ENCODE measurements at regions not wholly inside any gene's neighbourhood (a gene's known extent, or its start where the extent isn't known, plus 50 kb on each side); places are given as distances from the start of the nearest gene placed in this dataset.

GRCh38 chr13:33683376-33683775, 134.6 kb upstream of the RFC3 start:
- no peak overlapping the region for H2BK15ac ChIP-seq (replicated peaks; ENCODE audit: low read depth)
- no peak overlapping the region for H2BK120ac ChIP-seq (ENCODE audit: low read depth, low read length)
- WGBS (ENCODE audit: extremely low coverage, insufficient coverage, low lambda C conversion rate), result no CpG with 5 or more reads among the region's 5 CpGs
- no peak overlapping the region for H4K8ac ChIP-seq (ENCODE audit: low read depth, low read length)
- H3K36me3 ChIP-seq (ENCODE audit: control insufficient read depth, insufficient read depth, low read length), result no peaks in the 10 kb centered on the region
- H3K4me2 ChIP-seq (ENCODE audit: low read length), result no peak overlapping the region
- no peak overlapping the region for H3K56ac ChIP-seq (ENCODE audit: low read length)
- no peak overlapping the region for H2AK5ac ChIP-seq (ENCODE audit: low read length)
- H3K4ac ChIP-seq (ENCODE audit: low read depth, low read length), result no peak overlapping the region
- H3K79me2 ChIP-seq (ENCODE audit: control insufficient read depth, insufficient read depth, low read length), result no peaks in the 10 kb centered on the region
- H3K18ac ChIP-seq (ENCODE audit: low read length), result no peak overlapping the region
- no peaks in the 10 kb centered on the region for H3K27me3 ChIP-seq (ENCODE audit: insufficient read depth, low read length, poor library complexity)
- H3K4me1 ChIP-seq (ENCODE audit: control insufficient read depth, low read depth, low read length), result no peaks in the 10 kb centered on the region
- no peak overlapping the region for H3K9ac ChIP-seq (ENCODE audit: low read length)
- no peak overlapping the region for H3K27ac ChIP-seq (ENCODE audit: low read depth, low read length)
- no peak overlapping the region for H3K23ac ChIP-seq (ENCODE audit: low read length)
- no peak overlapping the region for H2BK5ac ChIP-seq (ENCODE audit: low read length)
- H4K5ac ChIP-seq (ENCODE audit: low read length), result no peak overlapping the region
- DNase-seq, result no peak
- H3K79me1 ChIP-seq (ENCODE audit: low read length), result no peaks in the 10 kb centered on the region
- no peak overlapping the region for H3K4me3 ChIP-seq (ENCODE audit: low read length)

GRCh38 chr13:33684874-33685273, 133.1 kb upstream of the RFC3 start:
- no peak overlapping the region for H2AK5ac ChIP-seq (ENCODE audit: low read length)
- no peak overlapping the region for H3K56ac ChIP-seq (ENCODE audit: low read length)
- H3K4me1 ChIP-seq (ENCODE audit: control insufficient read depth, low read depth, low read length), result no peaks in the 10 kb centered on the region
- H4K5ac ChIP-seq (ENCODE audit: low read length), result no peak overlapping the region
- H3K9ac ChIP-seq (ENCODE audit: low read length), result no peak overlapping the region
- DNase-seq, result no peak
- H3K4ac ChIP-seq (ENCODE audit: low read depth, low read length), result no peak overlapping the region
- H3K4me2 ChIP-seq (ENCODE audit: low read length), result no peak overlapping the region
- H3K4me3 ChIP-seq (ENCODE audit: low read length), result no peak overlapping the region
- H2BK5ac ChIP-seq (ENCODE audit: low read length), result no peak overlapping the region
- no CpG with 5 or more reads among the region's 4 CpGs for WGBS (ENCODE audit: extremely low coverage, insufficient coverage, low lambda C conversion rate)
- no peak overlapping the region for H3K18ac ChIP-seq (ENCODE audit: low read length)
- no peaks in the 10 kb centered on the region for H3K36me3 ChIP-seq (ENCODE audit: control insufficient read depth, insufficient read depth, low read length)
- no peaks in the 10 kb centered on the region for H3K27me3 ChIP-seq (ENCODE audit: insufficient read depth, low read length, poor library complexity)
- H3K79me1 ChIP-seq (ENCODE audit: low read length), result no peaks in the 10 kb centered on the region
- H2BK120ac ChIP-seq (ENCODE audit: low read depth, low read length), result no peak overlapping the region
- H3K23ac ChIP-seq (ENCODE audit: low read length), result no peak overlapping the region
- no peak overlapping the region for H2BK15ac ChIP-seq (replicated peaks; ENCODE audit: low read depth)
- H3K27ac ChIP-seq (ENCODE audit: low read depth, low read length), result no peak overlapping the region
- H3K79me2 ChIP-seq (ENCODE audit: control insufficient read depth, insufficient read depth, low read length), result no peaks in the 10 kb centered on the region
- no peak overlapping the region for H4K8ac ChIP-seq (ENCODE audit: low read depth, low read length)

GRCh38 chr13:33686772-33687480, 131.0 kb upstream of the RFC3 start:
- no peaks in the 10 kb centered on the region for H3K27me3 ChIP-seq (ENCODE audit: insufficient read depth, low read length, poor library complexity)
- H3K18ac ChIP-seq (ENCODE audit: low read length), result no peak overlapping the region
- no peak overlapping the region for H4K5ac ChIP-seq (ENCODE audit: low read length)
- no CpG with 5 or more reads among the region's 7 CpGs for WGBS (ENCODE audit: extremely low coverage, insufficient coverage, low lambda C conversion rate)
- no peak overlapping the region for H3K9ac ChIP-seq (ENCODE audit: low read length)
- H3K79me2 ChIP-seq (ENCODE audit: control insufficient read depth, insufficient read depth, low read length), result no peaks in the 10 kb centered on the region
- no peak overlapping the region for H3K27ac ChIP-seq (ENCODE audit: low read depth, low read length)
- H2BK120ac ChIP-seq (ENCODE audit: low read depth, low read length), result no peak overlapping the region
- no peak overlapping the region for H3K56ac ChIP-seq (ENCODE audit: low read length)
- H3K4me2 ChIP-seq (ENCODE audit: low read length), result no peak overlapping the region
- H3K4me3 ChIP-seq (ENCODE audit: low read length), result no peak overlapping the region
- no peaks in the 10 kb centered on the region for H3K79me1 ChIP-seq (ENCODE audit: low read length)
- no peak overlapping the region for H2BK5ac ChIP-seq (ENCODE audit: low read length)
- H3K4me1 ChIP-seq (ENCODE audit: control insufficient read depth, low read depth, low read length), result no peaks in the 10 kb centered on the region
- H3K36me3 ChIP-seq (ENCODE audit: control insufficient read depth, insufficient read depth, low read length), result no peaks in the 10 kb centered on the region
- no peak overlapping the region for H3K4ac ChIP-seq (ENCODE audit: low read depth, low read length)
- no peak overlapping the region for H3K23ac ChIP-seq (ENCODE audit: low read length)
- H2AK5ac ChIP-seq (ENCODE audit: low read length), result no peak overlapping the region
- no peak overlapping the region for H4K8ac ChIP-seq (ENCODE audit: low read depth, low read length)
- peak; percentile 39 for DNase-seq
- no peak overlapping the region for H2BK15ac ChIP-seq (replicated peaks; ENCODE audit: low read depth)

DNA sequence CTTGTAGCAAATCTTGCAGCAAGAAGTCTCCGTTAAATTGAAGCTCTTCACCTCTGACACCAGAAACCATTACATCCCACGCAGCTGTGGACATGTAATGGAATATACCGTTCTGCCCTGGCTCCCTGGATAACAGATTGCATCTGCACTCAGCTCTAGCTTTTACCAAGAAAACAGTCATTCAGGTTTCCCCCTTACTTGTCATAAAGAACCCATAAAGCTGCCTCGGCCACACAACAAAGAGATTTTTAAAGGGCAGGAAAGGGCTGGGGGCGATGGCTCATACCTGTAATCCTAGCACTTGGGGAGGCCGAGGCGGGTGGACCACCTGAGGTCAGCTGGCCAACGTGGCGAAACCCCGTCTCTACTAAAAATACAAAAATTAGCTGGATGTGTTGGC, 127.6 kb upstream of the RFC3 start:
- H3K18ac ChIP-seq (ENCODE audit: low read length), result no peak overlapping the region
- H3K4me1 ChIP-seq (ENCODE audit: control insufficient read depth, low read depth, low read length), result no peaks in the 10 kb centered on the region
- no peak overlapping the region for H2BK5ac ChIP-seq (ENCODE audit: low read length)
- no peak overlapping the region for H3K9ac ChIP-seq (ENCODE audit: low read length)
- H3K56ac ChIP-seq (ENCODE audit: low read length), result no peak overlapping the region
- WGBS (ENCODE audit: extremely low coverage, insufficient coverage, low lambda C conversion rate), result no CpG with 5 or more reads among the region's 10 CpGs
- no peak overlapping the region for H2BK120ac ChIP-seq (ENCODE audit: low read depth, low read length)
- no peaks in the 10 kb centered on the region for H3K27me3 ChIP-seq (ENCODE audit: insufficient read depth, low read length, poor library complexity)
- no peak overlapping the region for H2AK5ac ChIP-seq (ENCODE audit: low read length)
- H4K8ac ChIP-seq (ENCODE audit: low read depth, low read length), result no peak overlapping the region
- H3K4ac ChIP-seq (ENCODE audit: low read depth, low read length), result no peak overlapping the region
- H4K5ac ChIP-seq (ENCODE audit: low read length), result no peak overlapping the region
- H3K27ac ChIP-seq (ENCODE audit: low read depth, low read length), result no peak overlapping the region
- H3K79me1 ChIP-seq (ENCODE audit: low read length), result no peaks in the 10 kb centered on the region
- no peak for DNase-seq
- no peak overlapping the region for H2BK15ac ChIP-seq (replicated peaks; ENCODE audit: low read depth)
- no peaks in the 10 kb centered on the region for H3K36me3 ChIP-seq (ENCODE audit: control insufficient read depth, insufficient read depth, low read length)
- H3K4me3 ChIP-seq (ENCODE audit: low read length), result no peak overlapping the region
- no peaks in the 10 kb centered on the region for H3K79me2 ChIP-seq (ENCODE audit: control insufficient read depth, insufficient read depth, low read length)
- no peak overlapping the region for H3K23ac ChIP-seq (ENCODE audit: low read length)
- H3K4me2 ChIP-seq (ENCODE audit: low read length), result no peak overlapping the region

GRCh38 chr13:33691980-33692379, 126.0 kb upstream of the RFC3 start:
- no peaks in the 10 kb centered on the region for H3K27me3 ChIP-seq (ENCODE audit: insufficient read depth, low read length, poor library complexity)
- H3K79me2 ChIP-seq (ENCODE audit: control insufficient read depth, insufficient read depth, low read length), result no peaks in the 10 kb centered on the region
- H2AK5ac ChIP-seq (ENCODE audit: low read length), result no peak overlapping the region
- no peak overlapping the region for H3K23ac ChIP-seq (ENCODE audit: low read length)
- H2BK15ac ChIP-seq (replicated peaks; ENCODE audit: low read depth), result no peak overlapping the region
- H3K27ac ChIP-seq (ENCODE audit: low read depth, low read length), result no peak overlapping the region
- H4K5ac ChIP-seq (ENCODE audit: low read length), result no peak overlapping the region
- H3K4me1 ChIP-seq (ENCODE audit: control insufficient read depth, low read depth, low read length), result no peaks in the 10 kb centered on the region
- DNase-seq, result no peak
- no peak overlapping the region for H3K4ac ChIP-seq (ENCODE audit: low read depth, low read length)
- H3K9ac ChIP-seq (ENCODE audit: low read length), result no peak overlapping the region
- H3K79me1 ChIP-seq (ENCODE audit: low read length), result no peaks in the 10 kb centered on the region
- no peak overlapping the region for H3K56ac ChIP-seq (ENCODE audit: low read length)
- no peak overlapping the region for H3K4me3 ChIP-seq (ENCODE audit: low read length)
- no peak overlapping the region for H4K8ac ChIP-seq (ENCODE audit: low read depth, low read length)
- H3K4me2 ChIP-seq (ENCODE audit: low read length), result no peak overlapping the region
- no CpG with 5 or more reads among the region's 11 CpGs for WGBS (ENCODE audit: extremely low coverage, insufficient coverage, low lambda C conversion rate)
- no peaks in the 10 kb centered on the region for H3K36me3 ChIP-seq (ENCODE audit: control insufficient read depth, insufficient read depth, low read length)
- H3K18ac ChIP-seq (ENCODE audit: low read length), result no peak overlapping the region
- no peak overlapping the region for H2BK5ac ChIP-seq (ENCODE audit: low read length)
- no peak overlapping the region for H2BK120ac ChIP-seq (ENCODE audit: low read depth, low read length)

DNA sequence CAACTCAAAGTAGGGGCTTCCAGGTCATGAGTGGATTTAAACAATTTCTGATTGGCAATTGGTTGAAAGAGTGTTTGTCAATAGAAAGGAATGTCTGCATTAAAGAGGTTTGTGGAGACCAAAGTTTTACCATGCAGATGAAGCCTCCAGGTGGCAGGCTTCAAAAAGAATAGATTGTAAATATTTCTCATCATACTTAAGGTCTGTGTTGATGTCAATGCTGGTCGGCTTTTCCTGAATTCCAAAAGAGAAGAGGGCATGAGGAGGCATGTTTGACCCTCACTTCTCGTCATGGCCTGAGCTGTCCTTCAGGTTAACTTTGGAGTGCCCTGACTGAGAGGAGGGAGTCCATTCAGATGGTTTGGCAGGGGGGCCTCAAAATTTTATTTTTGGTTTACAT, 125.4 kb upstream of the RFC3 start:
- WGBS (ENCODE audit: extremely low coverage, insufficient coverage, low lambda C conversion rate), result no CpG with 5 or more reads among the region's 2 CpGs
- H2BK15ac ChIP-seq (replicated peaks; ENCODE audit: low read depth), result no peak overlapping the region

More for the DNA sequence above, 125.4 kb upstream of the RFC3 start:
- no peak overlapping the region for H3K27ac ChIP-seq (ENCODE audit: low read depth, low read length)
- H3K23ac ChIP-seq (ENCODE audit: low read length), result no peak overlapping the region
- H3K4me3 ChIP-seq (ENCODE audit: low read length), result no peak overlapping the region
- no peak overlapping the region for H4K5ac ChIP-seq (ENCODE audit: low read length)
- peak; percentile 14 for DNase-seq
- no peak overlapping the region for H3K9ac ChIP-seq (ENCODE audit: low read length)
- H2BK120ac ChIP-seq (ENCODE audit: low read depth, low read length), result no peak overlapping the region
- H3K4ac ChIP-seq (ENCODE audit: low read depth, low read length), result no peak overlapping the region
- no peaks in the 10 kb centered on the region for H3K27me3 ChIP-seq (ENCODE audit: insufficient read depth, low read length, poor library complexity)
- H3K56ac ChIP-seq (ENCODE audit: low read length), result no peak overlapping the region
- no peak overlapping the region for H2AK5ac ChIP-seq (ENCODE audit: low read length)
- no peaks in the 10 kb centered on the region for H3K79me1 ChIP-seq (ENCODE audit: low read length)
- H3K18ac ChIP-seq (ENCODE audit: low read length), result no peak overlapping the region
- H4K8ac ChIP-seq (ENCODE audit: low read depth, low read length), result no peak overlapping the region
- no peak overlapping the region for H2BK5ac ChIP-seq (ENCODE audit: low read length)
- no peaks in the 10 kb centered on the region for H3K79me2 ChIP-seq (ENCODE audit: control insufficient read depth, insufficient read depth, low read length)
- no peaks in the 10 kb centered on the region for H3K36me3 ChIP-seq (ENCODE audit: control insufficient read depth, insufficient read depth, low read length)
- H3K4me1 ChIP-seq (ENCODE audit: control insufficient read depth, low read depth, low read length), result no peaks in the 10 kb centered on the region
- no peak overlapping the region for H3K4me2 ChIP-seq (ENCODE audit: low read length)
